ENCODE measurements at regions not wholly inside any gene's neighbourhood (a gene's known extent, or its start where the extent isn't known, plus 50 kb on each side); places are given as distances from the start of the nearest gene placed in this dataset.
"Not testable (repeated sequence)": the region's sequence is repeated elsewhere in the genome, so short reads cannot be mapped to it uniquely, and the experiment has no call there.

- no peak overlapping the region for H3K4me3 ChIP-seq (ENCODE audit: low read depth, low read length)
Observed at GRCh38 chr4:115292320-115293092, 179.1 kb upstream of the NDST4 start.

DNA sequence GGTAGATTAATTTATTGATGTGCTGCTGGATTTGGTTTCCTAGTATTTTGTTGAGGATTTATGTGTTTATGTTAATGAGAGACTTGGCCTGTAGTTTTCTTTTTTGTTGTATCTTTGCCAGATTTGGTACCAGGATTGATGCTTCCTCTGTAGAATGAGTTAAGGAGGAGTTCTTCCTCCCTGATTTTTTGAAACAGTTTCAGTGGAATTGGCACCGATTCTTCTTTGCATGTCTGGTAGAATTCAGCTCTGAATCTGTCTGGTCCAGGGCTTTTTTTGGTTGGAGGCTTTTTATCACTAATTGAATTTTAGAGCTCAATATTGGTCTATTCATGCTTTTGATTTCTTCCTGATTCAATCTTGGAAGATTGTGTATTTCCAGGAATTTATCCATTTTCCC lies 174.0 kb upstream of the NDST4 start:
- no peak overlapping the region for H3K4me3 ChIP-seq (ENCODE audit: low read depth, low read length)

DNA sequence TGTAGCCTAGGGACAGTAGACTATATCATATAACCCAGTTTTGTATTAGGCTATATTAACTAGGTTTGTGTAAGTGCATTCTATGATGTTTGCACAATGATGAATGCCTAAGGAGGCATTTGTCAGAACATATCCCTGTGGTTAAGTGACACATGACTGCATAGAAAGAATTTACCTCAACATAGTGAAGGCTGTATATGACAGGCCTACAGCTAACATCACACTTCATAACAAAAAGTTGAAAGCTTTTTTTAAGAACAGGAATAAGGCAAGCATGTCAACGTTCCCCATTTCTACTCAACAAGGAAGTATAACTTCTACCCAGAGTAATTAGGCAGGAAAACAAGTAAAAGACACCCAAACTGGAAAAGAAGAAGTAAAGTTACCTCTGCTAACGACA lies 165.9 kb upstream of the NDST4 start:
- no peak overlapping the region for H3K4me3 ChIP-seq (ENCODE audit: low read depth, low read length)

GRCh38 chr4:115278830-115279229 lies 165.4 kb upstream of the NDST4 start:
- no peak overlapping the region for H3K4me3 ChIP-seq (ENCODE audit: low read depth, low read length)

- H3K4me3 ChIP-seq (ENCODE audit: low read depth, low read length): no peak overlapping the region
Observed at GRCh38 chr4:115275615-115276014, 162.2 kb upstream of the NDST4 start.

GRCh38 chr4:115274545-115274944 lies 161.1 kb upstream of the NDST4 start:
- H3K4me3 ChIP-seq (ENCODE audit: low read depth, low read length): no peak overlapping the region

GRCh38 chr4:115272594-115272993 lies 159.2 kb upstream of the NDST4 start:
- no peak overlapping the region for H3K4me3 ChIP-seq (ENCODE audit: low read depth, low read length)

DNA sequence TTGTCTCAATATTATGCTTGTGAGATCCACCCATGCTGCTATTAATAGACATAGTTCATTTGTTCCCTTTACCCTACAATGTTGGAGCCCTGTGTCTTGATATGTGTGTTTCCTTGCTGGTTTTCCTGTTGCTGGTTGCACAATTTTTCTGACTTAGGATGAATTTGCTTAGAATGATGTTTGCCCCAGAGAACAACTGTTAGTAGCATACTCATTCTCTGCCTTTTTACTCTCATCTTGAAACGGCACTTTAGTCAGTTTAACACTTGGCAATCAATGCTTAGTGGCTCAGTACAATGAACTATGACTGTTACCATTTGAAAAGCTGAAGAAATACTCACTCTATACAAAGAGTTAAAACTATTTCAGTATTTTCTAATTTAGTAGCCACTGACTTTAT lies 158.8 kb upstream of the NDST4 start:
- H3K4me3 ChIP-seq (ENCODE audit: low read depth, low read length): no peak overlapping the region

DNA sequence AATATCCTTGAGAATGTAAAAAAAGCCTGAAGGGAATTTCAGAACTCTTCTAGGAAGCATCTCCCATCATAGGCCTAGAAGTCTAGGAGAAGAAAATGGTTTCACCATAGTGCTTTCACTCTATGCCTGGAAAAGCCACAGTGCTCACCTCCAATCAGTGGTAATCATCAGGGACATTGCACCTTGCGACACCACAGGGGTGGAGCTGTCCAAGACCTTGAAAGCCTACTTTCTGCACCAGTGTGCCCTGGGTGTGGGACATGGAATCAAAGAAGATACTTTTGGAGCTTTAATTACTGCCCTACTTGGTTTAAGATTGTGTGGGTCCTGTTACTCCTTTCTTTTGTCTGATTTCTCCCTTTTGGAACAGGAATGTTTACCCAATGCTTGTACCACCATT lies 146.8 kb upstream of the NDST4 start:
- no peak overlapping the region for H3K4me3 ChIP-seq (ENCODE audit: low read depth, low read length)

DNA sequence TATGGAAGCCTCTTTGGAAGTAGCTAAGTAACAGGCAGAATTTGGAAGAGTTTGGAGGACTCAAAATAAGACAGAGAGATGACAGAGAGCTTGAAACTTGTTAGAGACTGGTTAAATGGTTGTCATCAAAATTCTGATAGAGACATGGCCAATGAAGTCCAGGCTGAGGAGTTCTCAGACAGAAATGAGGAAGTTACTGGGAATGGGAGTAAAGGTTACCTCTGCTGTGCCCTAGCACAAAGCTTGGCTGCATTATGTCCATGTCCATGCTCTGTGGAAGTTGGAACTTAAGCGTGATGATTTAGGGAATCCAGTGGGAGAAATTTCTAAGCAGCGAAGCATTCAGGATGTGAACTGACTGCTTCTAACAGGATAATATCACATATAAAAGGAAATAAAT lies 146.2 kb upstream of the NDST4 start:
- H3K4me3 ChIP-seq (ENCODE audit: low read depth, low read length): no peak overlapping the region

DNA sequence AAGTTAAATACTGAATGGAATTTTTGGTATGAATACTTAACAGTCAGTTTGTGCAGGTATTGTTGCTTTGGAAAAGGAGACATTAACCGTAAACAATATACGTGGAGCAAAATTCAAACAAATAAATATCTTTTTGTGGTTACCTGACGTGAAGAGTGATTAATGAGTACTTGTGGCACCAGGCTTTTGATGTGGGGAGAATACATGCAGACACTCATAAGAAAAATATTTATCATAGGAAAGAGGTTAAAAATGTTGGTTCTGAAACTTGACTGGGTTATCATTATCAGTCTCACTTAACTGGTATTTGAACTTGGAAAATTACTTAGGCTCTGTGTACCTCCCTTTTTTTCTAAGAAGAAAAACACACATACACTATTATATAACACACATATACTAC lies 136.4 kb upstream of the NDST4 start:
- H3K4me3 ChIP-seq (ENCODE audit: low read depth, low read length): no peak overlapping the region

DNA sequence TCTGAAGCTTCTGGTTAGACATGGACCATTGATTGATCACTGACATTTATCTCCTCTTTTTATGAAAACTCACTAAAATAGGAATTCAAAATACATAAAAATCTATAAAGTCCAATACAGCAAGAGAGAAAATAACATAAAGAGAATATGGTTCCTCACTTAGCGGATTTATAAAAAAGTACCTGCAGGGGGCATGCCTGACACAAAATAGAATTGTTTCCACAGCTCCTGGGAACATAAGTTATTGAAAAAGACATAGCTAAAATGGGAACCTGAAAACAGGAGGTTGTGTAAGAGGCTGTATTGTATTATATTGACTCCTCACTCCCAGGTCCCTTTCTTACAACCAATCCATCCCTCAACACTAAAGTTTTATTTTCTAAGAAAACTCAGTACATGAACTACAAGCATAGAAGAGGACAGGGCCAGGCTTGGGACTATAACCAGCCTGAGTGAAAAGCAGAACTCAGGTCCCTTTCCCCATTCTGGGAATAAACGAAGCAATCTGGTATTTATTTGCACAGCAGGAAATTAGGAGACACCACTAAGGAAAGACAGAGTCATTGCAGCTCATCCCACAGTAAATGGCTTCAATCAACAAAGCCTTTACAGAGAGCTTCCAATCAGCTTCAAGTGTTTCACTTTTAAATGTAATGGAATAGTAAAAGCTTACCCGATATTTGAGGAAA lies 121.1 kb upstream of the NDST4 start:
- H3K4me3 ChIP-seq (ENCODE audit: low read depth, low read length): no peak overlapping the region

GRCh38 chr4:115233600-115233999 lies 120.2 kb upstream of the NDST4 start:
- H3K4me3 ChIP-seq (ENCODE audit: low read depth, low read length): no peak overlapping the region

GRCh38 chr4:115229873-115230272 lies 116.5 kb upstream of the NDST4 start:
- H3K4me3 ChIP-seq (ENCODE audit: low read depth, low read length): no peak overlapping the region

GRCh38 chr4:115228851-115229250 lies 115.4 kb upstream of the NDST4 start:
- no peak overlapping the region for H3K4me3 ChIP-seq (ENCODE audit: low read depth, low read length)

DNA sequence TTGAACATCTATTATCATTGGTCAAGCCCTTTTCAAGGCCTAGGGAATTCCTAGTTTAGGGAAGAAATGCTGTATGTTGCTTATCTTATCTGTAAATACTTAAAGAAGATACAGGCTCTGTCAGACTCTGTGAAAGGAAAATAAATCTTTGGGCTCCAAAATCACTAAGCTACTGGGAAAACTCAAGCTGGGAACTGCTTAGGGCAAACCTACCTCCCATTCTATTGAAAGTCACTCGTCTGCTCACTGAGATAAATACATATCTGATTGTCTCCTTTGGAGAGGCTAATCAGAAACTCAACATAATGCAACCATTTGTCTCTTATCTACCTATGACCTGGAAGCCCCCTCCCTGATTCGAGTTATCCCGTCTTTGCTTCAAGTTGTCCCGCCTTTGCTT lies 108.6 kb upstream of the NDST4 start:
- no peak overlapping the region for H3K4me3 ChIP-seq (ENCODE audit: low read depth, low read length)

DNA sequence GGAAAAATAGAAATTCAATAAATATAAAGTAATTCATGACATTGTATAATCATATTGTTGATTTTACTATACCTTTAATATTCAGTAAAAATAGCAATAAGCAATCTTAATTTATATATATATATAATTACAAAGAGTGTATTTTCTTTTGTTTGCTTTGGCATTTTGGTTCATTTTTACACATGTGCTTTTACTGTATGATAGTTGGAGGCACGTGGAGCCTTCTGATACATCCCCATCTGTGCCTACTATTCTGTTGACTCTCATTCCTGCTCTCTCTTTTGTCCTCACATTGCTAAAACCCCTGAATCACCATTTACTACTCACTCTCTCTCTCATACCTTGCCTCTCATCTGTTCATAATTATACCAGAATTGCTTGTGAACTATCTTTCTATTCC lies 106.4 kb upstream of the NDST4 start:
- H3K4me3 ChIP-seq (ENCODE audit: low read depth, low read length): no peak overlapping the region

GRCh38 chr4:115219315-115219860 lies 106.0 kb upstream of the NDST4 start:
- no peak overlapping the region for H3K4me3 ChIP-seq (ENCODE audit: low read depth, low read length)

GRCh38 chr4:115215935-115216334 lies 102.5 kb upstream of the NDST4 start:
- H3K4me3 ChIP-seq (ENCODE audit: low read depth, low read length): no peak overlapping the region

- H3K4me3 ChIP-seq (ENCODE audit: low read depth, low read length): no peak overlapping the region
Observed at GRCh38 chr4:115213716-115214115, 100.3 kb upstream of the NDST4 start.

DNA sequence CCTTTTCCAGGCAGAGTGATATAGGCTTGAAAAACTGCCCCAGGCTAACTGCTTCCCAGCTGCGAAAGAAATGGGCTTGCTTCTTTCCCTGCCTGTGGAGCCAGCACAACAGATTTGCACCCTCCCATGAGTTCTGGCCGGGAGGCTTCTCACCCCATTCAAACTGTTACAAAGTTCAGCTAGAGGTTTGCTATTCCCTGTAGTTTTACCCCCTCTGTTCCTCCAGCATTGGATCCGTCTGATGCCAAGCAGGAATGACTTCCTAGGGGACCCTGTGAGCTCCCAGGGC lies 87.6 kb upstream of the NDST4 start:
- H3K4me3 ChIP-seq (ENCODE audit: low read depth, low read length): no peak overlapping the region

DNA sequence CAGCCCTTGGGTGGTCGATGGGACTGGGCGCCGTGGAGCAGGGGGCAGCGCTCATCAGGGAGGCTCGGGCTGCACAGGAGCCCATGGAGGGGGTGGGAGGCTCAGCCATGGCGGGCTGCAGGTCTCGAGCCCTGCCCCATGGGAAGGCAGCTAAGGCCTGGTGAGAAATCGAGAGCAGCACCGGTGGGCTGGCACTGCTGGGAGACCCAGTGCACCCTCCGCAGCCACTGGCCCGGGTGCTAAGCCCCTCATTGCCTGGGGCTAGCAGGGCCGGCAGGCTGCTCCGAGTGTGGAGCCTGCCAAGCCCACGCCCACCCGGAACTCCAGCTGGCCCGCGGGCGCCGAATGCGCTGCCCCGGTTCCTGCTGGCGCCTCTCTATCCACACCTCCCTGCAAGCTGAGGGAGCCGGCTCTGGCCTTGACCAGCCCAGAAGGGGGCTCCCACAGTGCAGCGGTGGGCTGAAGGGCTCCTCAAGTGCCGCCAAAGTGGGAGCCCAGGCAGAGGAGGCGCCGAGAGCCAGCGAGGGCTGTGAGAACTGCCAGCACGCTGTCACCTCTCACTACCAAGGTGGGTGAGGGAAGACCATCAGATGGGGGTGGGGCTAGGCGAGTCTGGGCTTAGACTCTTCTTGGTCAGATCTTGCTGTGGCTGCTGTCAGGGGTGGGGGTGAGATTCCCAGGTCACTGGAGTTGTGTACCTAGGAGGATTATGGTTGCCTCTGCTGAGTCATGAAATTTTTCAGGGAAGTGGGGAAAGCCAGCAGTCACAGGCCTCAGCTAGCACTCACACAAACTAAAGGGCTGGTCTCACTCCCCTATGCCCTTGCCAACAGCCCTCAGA lies 87.0 kb upstream of the NDST4 start:
- not testable (repeated sequence) for H3K4me3 ChIP-seq (ENCODE audit: low read depth, low read length)
